BE2C (cell line): ENCODE measurements at regions not wholly inside any gene's neighbourhood (a gene's known extent, or its start where the extent isn't known, plus 50 kb on each side); places are given as distances from the start of the nearest gene placed in this dataset.

Experiments used
- DNase-seq: peaks from one replicate; pipeline ENCODE4 v3.0.0-alpha.2; 2020
- H3K27me3 ChIP-seq: fragments of 250-450 bp; sonication (Bioruptor Pico); 2 replicates; pipeline ENCODE4 v1.5.1; 2020; ENCODE audit warnings: mild to moderate bottlenecking
- H3K36me3 ChIP-seq: fragments of 250-450 bp; sonication (Bioruptor Pico); 2 replicates; pipeline ENCODE4 v1.5.1; 2020; ENCODE audit warnings: mild to moderate bottlenecking
- H3K4me1 ChIP-seq: fragments of 250-450 bp; sonication (Bioruptor Pico); 2 replicates; pipeline ENCODE4 v1.5.1; 2020
- H3K4me3 ChIP-seq: 2 replicates; pipeline ENCODE4 v1.5.1; 2011; ENCODE audit warnings: low read depth, low read length
- H3K9me3 ChIP-seq: fragments of 250-450 bp; sonication (Bioruptor Pico); 2 replicates; pipeline ENCODE4 v1.5.1; 2020
- CTCF ChIP-seq: IDR thresholded peaks from 2 replicates; pipeline ENCODE4 v1.5.1; 2012; ENCODE audit warnings: mild to moderate bottlenecking, low read depth, low read length

- DNase-seq, result no peak
- Histone ChIP-seq H3K27me3 (no peaks in the 10 kb centered on the region), H3K4me3 (no peak overlapping the region), H3K4me1 (no peaks in the 10 kb centered on the region), H3K9me3 (no peaks in the 10 kb centered on the region), H3K36me3 (no peaks in the 10 kb centered on the region)
- no peak for TF ChIP-seq CTCF
These were observed 298.2 kb downstream of the KBTBD8 start for GRCh38 chr3:67296039-67296892.

- no peak for DNase-seq
- Histone ChIP-seq H3K4me3 (no peak overlapping the region), H3K4me1 (no peaks in the 10 kb centered on the region), H3K36me3 (no peaks in the 10 kb centered on the region), H3K9me3 (no peaks in the 10 kb centered on the region), H3K27me3 (no peaks in the 10 kb centered on the region)
- TF ChIP-seq CTCF, result no peak
These were observed 299.8 kb downstream of the KBTBD8 start for GRCh38 chr3:67297715-67298475.

DNA sequence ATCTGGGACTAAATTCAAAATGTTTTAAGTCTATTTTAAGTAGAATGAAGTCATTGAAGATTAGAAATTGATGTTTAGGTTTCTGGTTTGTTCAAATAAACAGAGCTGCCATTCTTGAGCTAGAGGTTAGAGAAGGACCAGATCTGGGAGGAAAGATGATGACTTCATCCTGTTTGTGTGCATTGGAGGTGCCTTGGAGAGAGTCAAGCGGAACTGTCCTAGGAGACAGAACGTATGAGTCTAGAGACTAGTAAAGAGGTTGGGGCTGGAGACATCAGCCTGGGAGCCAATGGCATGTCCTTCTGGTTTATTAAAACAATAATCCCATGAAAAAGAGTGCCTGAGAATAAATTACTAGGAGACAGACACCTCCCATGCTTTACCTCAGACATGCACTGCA is 303.4 kb downstream of the KBTBD8 start:
- TF ChIP-seq CTCF, result no peak
- H3K27me3 ChIP-seq, result no peaks in the 10 kb centered on the region
- DNase-seq, result no peak
- no peak overlapping the region for H3K4me3 ChIP-seq
- no peaks in the 10 kb centered on the region for H3K4me1 ChIP-seq
- H3K9me3 ChIP-seq, result no peaks in the 10 kb centered on the region
- no peaks in the 10 kb centered on the region for H3K36me3 ChIP-seq

- no peak for DNase-seq
- Histone ChIP-seq H3K36me3 (no peaks in the 10 kb centered on the region), H3K27me3 (no peaks in the 10 kb centered on the region), H3K4me3 (no peak overlapping the region), H3K9me3 (no peaks in the 10 kb centered on the region), H3K4me1 (no peaks in the 10 kb centered on the region)
- no peak for TF ChIP-seq CTCF
These were observed 304.4 kb downstream of the KBTBD8 start for GRCh38 chr3:67302489-67302888.

DNA sequence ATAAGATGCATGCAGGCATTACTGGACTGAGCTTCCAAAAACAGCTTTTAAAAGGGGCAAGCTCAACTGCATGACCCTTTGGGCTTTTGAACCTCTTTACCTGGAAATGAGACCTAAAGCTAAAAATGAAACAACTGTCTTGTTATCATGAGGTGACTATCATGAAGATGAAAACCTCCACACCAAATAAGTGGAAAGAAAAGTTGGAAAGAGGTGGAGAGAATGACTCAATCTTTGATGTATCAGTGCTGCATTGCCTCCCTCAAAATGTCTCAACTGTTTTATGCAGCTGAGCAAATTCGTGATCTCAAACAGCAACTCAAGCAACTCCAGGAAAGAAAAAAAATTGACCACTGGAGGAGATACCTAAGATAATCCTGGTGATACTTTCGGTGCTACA is 307.1 kb downstream of the KBTBD8 start:
- no peaks in the 10 kb centered on the region for H3K9me3 ChIP-seq
- no peak for TF ChIP-seq CTCF
- no peaks in the 10 kb centered on the region for H3K36me3 ChIP-seq
- DNase-seq, result no peak
- H3K4me1 ChIP-seq, result no peaks in the 10 kb centered on the region
- H3K27me3 ChIP-seq, result no peaks in the 10 kb centered on the region
- H3K4me3 ChIP-seq, result no peak overlapping the region

GRCh38 chr3:67305922-67306321 is 307.8 kb downstream of the KBTBD8 start:
- no peak for TF ChIP-seq CTCF
- Histone ChIP-seq H3K4me1 (no peaks in the 10 kb centered on the region), H3K9me3 (no peaks in the 10 kb centered on the region), H3K27me3 (no peaks in the 10 kb centered on the region), H3K36me3 (no peaks in the 10 kb centered on the region), H3K4me3 (no peak overlapping the region)
- no peak for DNase-seq
